ENCODE measurements at regions not wholly inside any gene's neighbourhood (a gene's known extent, or its start where the extent isn't known, plus 50 kb on each side); places are given as distances from the start of the nearest gene placed in this dataset.

DNA sequence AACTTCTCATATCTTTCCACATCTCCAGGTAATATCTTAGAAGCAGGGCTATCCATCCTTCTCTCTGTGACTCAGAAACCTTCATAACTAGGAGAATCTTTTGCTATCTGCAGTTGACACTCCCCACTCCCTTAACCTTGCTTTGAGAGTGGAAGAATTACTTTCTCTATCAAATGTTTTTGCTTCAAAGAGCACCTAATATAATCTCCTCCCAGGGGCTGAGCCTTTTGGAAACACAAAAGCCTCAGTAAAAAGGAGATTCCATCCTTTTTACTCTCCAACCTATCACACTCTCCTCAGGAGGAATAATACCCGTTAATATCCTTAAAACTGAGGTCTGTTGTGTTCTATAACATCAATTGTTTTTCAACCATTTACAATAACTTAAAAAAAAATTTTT, 94.9 kb upstream of the DNAJC10 start:
- DNase-seq (ENCODE audit: low spot score) (no peak), ATAC-seq (peak; percentile 25; the same call in 1 of the 3 replicates)
- peak overlapping the region; percentile 5; the same call in 1 of the 2 replicates for H3K27ac ChIP-seq (ENCODE audit: low read depth)
- no peaks in the 10 kb centered on the region for H4K20me1 ChIP-seq (replicated peaks; ENCODE audit: insufficient read depth)
- H3F3A ChIP-seq (replicated peaks; ENCODE audit: low read depth): no peaks in the 10 kb centered on the region
- no peaks in the 10 kb centered on the region for H3K79me2 ChIP-seq (replicated peaks; ENCODE audit: insufficient read depth)
- Mint-ChIP-seq H3K27me3 (ENCODE audit: insufficient read depth, low read depth, poor library complexity) (peaks cover 3% of the 10 kb centered on the region), H3K4me1 (peaks cover 55% of the 10 kb centered on the region), H3K9me3 (no peaks in the 10 kb centered on the region; the same call in 2 of the 3 replicates), H3K36me3 (ENCODE audit: low read depth) (no peaks in the 10 kb centered on the region), H3K27ac (no peak overlapping the region), H3K4me3 (no peak overlapping the region)
- no peak overlapping the region for H3K4me3 ChIP-seq
- TF ChIP-seq POLR2AphosphoS5 (IDR thresholded peaks at IDR 0.05; ENCODE audit: low read depth) (no peak), STAT1 (IDR thresholded peaks at IDR 0.05; ENCODE audit: unreplicated experiment) (no peak), JUNB (IDR thresholded peaks at IDR 0.05; ENCODE audit: unreplicated experiment) (no peak), EZH2phosphoT487 (IDR thresholded peaks at IDR 0.05; ENCODE audit: unreplicated experiment) (no peak), NANOG (IDR thresholded peaks at IDR 0.05; ENCODE audit: borderline replicate concordance) (no peak), ZNF331 (CRISPR knock-in tag; IDR thresholded peaks at IDR 0.05; ENCODE audit: low read depth) (no peak), CREB1 (CRISPR knock-in tag; IDR thresholded peaks at IDR 0.05; ENCODE audit: low read depth) (no peak), EZH2 (IDR thresholded peaks at IDR 0.05; ENCODE audit: low read depth, unreplicated experiment) (no peak), ZNF114 (CRISPR knock-in tag; IDR thresholded peaks at IDR 0.05) (no peak)
- TF ChIP-seq, protein P1, sequence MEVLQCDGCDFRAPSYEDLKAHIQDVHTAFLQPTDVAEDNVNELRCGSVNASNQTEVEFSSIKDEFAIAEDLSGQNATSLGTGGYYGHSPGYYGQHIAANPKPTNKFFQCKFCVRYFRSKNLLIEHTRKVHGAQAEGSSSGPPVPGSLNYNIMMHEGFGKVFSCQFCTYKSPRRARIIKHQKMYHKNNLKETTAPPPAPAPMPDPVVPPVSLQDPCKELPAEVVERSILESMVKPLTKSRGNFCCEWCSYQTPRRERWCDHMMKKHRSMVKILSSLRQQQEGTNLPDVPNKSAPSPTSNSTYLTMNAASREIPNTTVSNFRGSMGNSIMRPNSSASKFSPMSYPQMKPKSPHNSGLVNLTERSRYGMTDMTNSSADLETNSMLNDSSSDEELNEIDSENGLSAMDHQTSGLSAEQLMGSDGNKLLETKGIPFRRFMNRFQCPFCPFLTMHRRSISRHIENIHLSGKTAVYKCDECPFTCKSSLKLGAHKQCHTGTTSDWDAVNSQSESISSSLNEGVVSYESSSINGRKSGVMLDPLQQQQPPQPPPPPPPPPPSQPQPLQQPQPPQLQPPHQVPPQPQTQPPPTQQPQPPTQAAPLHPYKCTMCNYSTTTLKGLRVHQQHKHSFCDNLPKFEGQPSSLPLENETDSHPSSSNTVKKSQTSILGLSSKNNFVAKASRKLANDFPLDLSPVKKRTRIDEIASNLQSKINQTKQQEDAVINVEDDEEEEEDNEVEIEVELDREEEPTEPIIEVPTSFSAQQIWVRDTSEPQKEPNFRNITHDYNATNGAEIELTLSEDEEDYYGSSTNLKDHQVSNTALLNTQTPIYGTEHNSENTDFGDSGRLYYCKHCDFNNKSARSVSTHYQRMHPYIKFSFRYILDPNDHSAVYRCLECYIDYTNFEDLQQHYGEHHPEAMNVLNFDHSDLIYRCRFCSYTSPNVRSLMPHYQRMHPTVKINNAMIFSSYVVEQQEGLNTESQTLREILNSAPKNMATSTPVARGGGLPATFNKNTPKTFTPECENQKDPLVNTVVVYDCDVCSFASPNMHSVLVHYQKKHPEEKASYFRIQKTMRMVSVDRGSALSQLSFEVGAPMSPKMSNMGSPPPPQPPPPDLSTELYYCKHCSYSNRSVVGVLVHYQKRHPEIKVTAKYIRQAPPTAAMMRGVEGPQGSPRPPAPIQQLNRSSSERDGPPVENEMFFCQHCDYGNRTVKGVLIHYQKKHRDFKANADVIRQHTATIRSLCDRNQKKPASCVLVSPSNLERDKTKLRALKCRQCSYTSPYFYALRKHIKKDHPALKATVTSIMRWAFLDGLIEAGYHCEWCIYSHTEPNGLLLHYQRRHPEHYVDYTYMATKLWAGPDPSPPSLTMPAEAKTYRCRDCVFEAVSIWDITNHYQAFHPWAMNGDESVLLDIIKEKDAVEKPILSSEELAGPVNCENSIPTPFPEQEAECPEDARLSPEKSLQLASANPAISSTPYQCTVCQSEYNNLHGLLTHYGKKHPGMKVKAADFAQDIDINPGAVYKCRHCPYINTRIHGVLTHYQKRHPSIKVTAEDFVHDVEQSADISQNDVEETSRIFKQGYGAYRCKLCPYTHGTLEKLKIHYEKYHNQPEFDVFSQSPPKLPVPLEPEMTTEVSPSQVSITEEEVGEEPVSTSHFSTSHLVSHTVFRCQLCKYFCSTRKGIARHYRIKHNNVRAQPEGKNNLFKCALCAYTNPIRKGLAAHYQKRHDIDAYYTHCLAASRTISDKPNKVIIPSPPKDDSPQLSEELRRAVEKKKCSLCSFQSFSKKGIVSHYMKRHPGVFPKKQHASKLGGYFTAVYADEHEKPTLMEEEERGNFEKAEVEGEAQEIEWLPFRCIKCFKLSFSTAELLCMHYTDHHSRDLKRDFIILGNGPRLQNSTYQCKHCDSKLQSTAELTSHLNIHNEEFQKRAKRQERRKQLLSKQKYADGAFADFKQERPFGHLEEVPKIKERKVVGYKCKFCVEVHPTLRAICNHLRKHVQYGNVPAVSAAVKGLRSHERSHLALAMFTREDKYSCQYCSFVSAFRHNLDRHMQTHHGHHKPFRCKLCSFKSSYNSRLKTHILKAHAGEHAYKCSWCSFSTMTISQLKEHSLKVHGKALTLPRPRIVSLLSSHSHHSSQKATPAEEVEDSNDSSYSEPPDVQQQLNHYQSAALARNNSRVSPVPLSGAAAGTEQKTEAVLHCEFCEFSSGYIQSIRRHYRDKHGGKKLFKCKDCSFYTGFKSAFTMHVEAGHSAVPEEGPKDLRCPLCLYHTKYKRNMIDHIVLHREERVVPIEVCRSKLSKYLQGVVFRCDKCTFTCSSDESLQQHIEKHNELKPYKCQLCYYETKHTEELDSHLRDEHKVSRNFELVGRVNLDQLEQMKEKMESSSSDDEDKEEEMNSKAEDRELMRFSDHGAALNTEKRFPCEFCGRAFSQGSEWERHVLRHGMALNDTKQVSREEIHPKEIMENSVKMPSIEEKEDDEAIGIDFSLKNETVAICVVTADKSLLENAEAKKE (CRISPR knock-in tag; IDR thresholded peaks at IDR 0.05): no peak
- TF ChIP-seq, protein P2, sequence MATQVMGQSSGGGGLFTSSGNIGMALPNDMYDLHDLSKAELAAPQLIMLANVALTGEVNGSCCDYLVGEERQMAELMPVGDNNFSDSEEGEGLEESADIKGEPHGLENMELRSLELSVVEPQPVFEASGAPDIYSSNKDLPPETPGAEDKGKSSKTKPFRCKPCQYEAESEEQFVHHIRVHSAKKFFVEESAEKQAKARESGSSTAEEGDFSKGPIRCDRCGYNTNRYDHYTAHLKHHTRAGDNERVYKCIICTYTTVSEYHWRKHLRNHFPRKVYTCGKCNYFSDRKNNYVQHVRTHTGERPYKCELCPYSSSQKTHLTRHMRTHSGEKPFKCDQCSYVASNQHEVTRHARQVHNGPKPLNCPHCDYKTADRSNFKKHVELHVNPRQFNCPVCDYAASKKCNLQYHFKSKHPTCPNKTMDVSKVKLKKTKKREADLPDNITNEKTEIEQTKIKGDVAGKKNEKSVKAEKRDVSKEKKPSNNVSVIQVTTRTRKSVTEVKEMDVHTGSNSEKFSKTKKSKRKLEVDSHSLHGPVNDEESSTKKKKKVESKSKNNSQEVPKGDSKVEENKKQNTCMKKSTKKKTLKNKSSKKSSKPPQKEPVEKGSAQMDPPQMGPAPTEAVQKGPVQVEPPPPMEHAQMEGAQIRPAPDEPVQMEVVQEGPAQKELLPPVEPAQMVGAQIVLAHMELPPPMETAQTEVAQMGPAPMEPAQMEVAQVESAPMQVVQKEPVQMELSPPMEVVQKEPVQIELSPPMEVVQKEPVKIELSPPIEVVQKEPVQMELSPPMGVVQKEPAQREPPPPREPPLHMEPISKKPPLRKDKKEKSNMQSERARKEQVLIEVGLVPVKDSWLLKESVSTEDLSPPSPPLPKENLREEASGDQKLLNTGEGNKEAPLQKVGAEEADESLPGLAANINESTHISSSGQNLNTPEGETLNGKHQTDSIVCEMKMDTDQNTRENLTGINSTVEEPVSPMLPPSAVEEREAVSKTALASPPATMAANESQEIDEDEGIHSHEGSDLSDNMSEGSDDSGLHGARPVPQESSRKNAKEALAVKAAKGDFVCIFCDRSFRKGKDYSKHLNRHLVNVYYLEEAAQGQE (IDR thresholded peaks at IDR 0.05; ENCODE audit: unreplicated experiment): no peak
- TF ChIP-seq, protein P3, sequence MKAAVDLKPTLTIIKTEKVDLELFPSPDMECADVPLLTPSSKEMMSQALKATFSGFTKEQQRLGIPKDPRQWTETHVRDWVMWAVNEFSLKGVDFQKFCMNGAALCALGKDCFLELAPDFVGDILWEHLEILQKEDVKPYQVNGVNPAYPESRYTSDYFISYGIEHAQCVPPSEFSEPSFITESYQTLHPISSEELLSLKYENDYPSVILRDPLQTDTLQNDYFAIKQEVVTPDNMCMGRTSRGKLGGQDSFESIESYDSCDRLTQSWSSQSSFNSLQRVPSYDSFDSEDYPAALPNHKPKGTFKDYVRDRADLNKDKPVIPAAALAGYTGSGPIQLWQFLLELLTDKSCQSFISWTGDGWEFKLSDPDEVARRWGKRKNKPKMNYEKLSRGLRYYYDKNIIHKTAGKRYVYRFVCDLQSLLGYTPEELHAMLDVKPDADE (IDR thresholded peaks at IDR 0.05): no peak
- TF ChIP-seq, protein P4, sequence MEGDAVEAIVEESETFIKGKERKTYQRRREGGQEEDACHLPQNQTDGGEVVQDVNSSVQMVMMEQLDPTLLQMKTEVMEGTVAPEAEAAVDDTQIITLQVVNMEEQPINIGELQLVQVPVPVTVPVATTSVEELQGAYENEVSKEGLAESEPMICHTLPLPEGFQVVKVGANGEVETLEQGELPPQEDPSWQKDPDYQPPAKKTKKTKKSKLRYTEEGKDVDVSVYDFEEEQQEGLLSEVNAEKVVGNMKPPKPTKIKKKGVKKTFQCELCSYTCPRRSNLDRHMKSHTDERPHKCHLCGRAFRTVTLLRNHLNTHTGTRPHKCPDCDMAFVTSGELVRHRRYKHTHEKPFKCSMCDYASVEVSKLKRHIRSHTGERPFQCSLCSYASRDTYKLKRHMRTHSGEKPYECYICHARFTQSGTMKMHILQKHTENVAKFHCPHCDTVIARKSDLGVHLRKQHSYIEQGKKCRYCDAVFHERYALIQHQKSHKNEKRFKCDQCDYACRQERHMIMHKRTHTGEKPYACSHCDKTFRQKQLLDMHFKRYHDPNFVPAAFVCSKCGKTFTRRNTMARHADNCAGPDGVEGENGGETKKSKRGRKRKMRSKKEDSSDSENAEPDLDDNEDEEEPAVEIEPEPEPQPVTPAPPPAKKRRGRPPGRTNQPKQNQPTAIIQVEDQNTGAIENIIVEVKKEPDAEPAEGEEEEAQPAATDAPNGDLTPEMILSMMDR (conservative IDR thresholded peaks at IDR 0.05; ENCODE audit: low read depth in 2 of 2): no peak
- no peaks in the 10 kb centered on the region for H3K36me3 ChIP-seq (ENCODE audit: insufficient read depth)
- H3K9me2 ChIP-seq (ENCODE audit: insufficient read depth): peaks cover 7% of the 10 kb centered on the region; the same call in 1 of the 2 replicates
- H3K4me1 ChIP-seq (ENCODE audit: insufficient read depth): peaks cover 51% of the 10 kb centered on the region
- peak overlapping the region; percentile 49; the same call in 1 of the 2 replicates for H3K4me2 ChIP-seq
- no peaks in the 10 kb centered on the region for H3K27me3 ChIP-seq (ENCODE audit: insufficient read depth)
- H2AFZ ChIP-seq: peak overlapping the region; percentile 20; the same call in 1 of the 2 replicates
